Neural progenitor cell (in vitro differentiated cells): ENCODE measurements at regions not wholly inside any gene's neighbourhood (a gene's known extent, or its start where the extent isn't known, plus 50 kb on each side); places are given as distances from the start of the nearest gene placed in this dataset.

Experiments used
- DNase-seq: peaks from one replicate; pipeline ENCODE4 v3.0.0-alpha.2; 2016; ENCODE audit warnings: low spot score
- H2AFZ ChIP-seq: fragments of 200-600 bp; sonication (generic); replicated peaks from 2 replicates; pipeline ENCODE4 v1.6.1; 2016; ENCODE audit warnings: antibody characterized with exemption
- H3F3A ChIP-seq: fragments of 200-600 bp; sonication (generic); 2 replicates; pipeline ENCODE4 v1.6.1; 2016; ENCODE audit warnings: antibody characterized with exemption, low read depth
- H3K27ac ChIP-seq: fragments of 200-600 bp; sonication (generic); 2 replicates; pipeline ENCODE4 v1.5.1; 2016; ENCODE audit warnings: mild to moderate bottlenecking
- H3K27me3 ChIP-seq: fragments of 200-600 bp; sonication (generic); 2 replicates; pipeline ENCODE4 v1.6.1; 2016; ENCODE audit warnings: mild to moderate bottlenecking, moderate library complexity
- H3K36me3 ChIP-seq: fragments of 200-600 bp; sonication (generic); 2 replicates; pipeline ENCODE4 v1.5.1; 2016
- H3K4me1 ChIP-seq: fragments of 200-600 bp; sonication (generic); 2 replicates; pipeline ENCODE4 v1.6.1; 2016; ENCODE audit warnings: mixed run types
- H3K4me2 ChIP-seq: fragments of 200-600 bp; sonication (generic); 2 replicates; pipeline ENCODE4 v1.6.1; 2016
- H3K4me3 ChIP-seq: fragments of 200-600 bp; sonication (generic); 2 replicates; pipeline ENCODE4 v1.5.1; 2016
- H3K79me2 ChIP-seq: fragments of 200-600 bp; sonication (generic); 2 replicates; pipeline ENCODE4 v1.6.1; 2016; ENCODE audit warnings: low read depth
- H3K9ac ChIP-seq: fragments of 200-600 bp; sonication (generic); 2 replicates; pipeline ENCODE4 v1.6.1; 2016
- H3K9me3 ChIP-seq: fragments of 200-600 bp; sonication (generic); 2 replicates; pipeline ENCODE4 v1.5.1; 2016; ENCODE audit warnings: low read depth
- H4K20me1 ChIP-seq: fragments of 200-600 bp; sonication (generic); 2 replicates; pipeline ENCODE4 v1.6.1; 2016; ENCODE audit warnings: low read depth
- H3K27ac Mint-ChIP-seq: 3 replicates; pipeline ENCODE4 v1.8.0; 2021; ENCODE audit warnings: mixed read lengths
- H3K27me3 Mint-ChIP-seq: 2 replicates; pipeline ENCODE4 v1.8.0; 2022; ENCODE audit warnings: low read depth, mild to moderate bottlenecking, inconsistent platforms, moderate library complexity, mixed read lengths; ENCODE audit not compliant: insufficient read depth
- H3K36me3 Mint-ChIP-seq: 3 replicates; pipeline ENCODE4 v1.8.0; 2021; ENCODE audit warnings: mixed read lengths
- H3K4me1 Mint-ChIP-seq: 3 replicates; pipeline ENCODE4 v1.8.0; 2021; ENCODE audit warnings: mixed read lengths
- H3K4me3 Mint-ChIP-seq: 3 replicates; pipeline ENCODE4 v1.8.0; 2021; ENCODE audit warnings: mild to moderate bottlenecking, moderate library complexity, mixed read lengths
- H3K9me3 Mint-ChIP-seq: 3 replicates; pipeline ENCODE4 v1.8.0; 2020; ENCODE audit warnings: mixed read lengths
- EZH2 ChIP-seq: fragments of 200-600 bp; sonication (generic); IDR thresholded peaks from 2 replicates; pipeline ENCODE4 v1.6.1; 2017; ENCODE audit warnings: antibody characterized with exemption, mild to moderate bottlenecking, moderate library complexity
- EZH2phosphoT487 ChIP-seq: fragments of 200-600 bp; sonication (generic); IDR thresholded peaks from 2 replicates; pipeline ENCODE4 v1.6.1; 2017; ENCODE audit warnings: antibody characterized with exemption
- TF ChIP-seq, protein P1 (sequence below): fragments of 200-600 bp; sonication (generic); IDR thresholded peaks from 2 replicates; pipeline ENCODE4 v1.5.1; 2017; ENCODE audit warnings: antibody characterized with exemption, mild to moderate bottlenecking

DNA sequence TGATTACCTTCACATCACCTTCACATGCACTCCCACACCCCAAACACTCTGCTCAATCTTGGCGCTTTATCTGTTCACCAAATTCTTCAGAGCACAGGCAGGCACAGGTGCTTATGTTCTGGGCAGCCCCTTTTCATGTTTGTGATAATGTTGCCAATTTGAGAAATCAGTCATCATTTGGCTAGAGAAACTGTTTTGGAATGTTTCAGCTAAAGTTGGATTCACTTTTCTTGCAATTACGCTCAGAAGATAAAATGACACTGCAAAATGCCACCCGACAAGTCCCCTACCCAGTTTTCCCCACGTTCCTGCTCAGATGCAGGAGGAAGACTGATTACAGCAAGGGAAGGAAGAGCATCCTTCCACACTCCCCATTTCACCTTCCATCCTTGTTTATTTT, 192.9 kb upstream of the LRRN1 start:
- Mint-ChIP-seq H3K4me1 (peaks cover 16% of the 10 kb centered on the region), H3K9me3 (no peaks in the 10 kb centered on the region), H3K27me3 (no peaks in the 10 kb centered on the region), H3K4me3 (no peak overlapping the region), H3K36me3 (no peaks in the 10 kb centered on the region), H3K27ac (no peak overlapping the region)
- Histone ChIP-seq H3K36me3 (no peaks in the 10 kb centered on the region), H3K9ac (no peak overlapping the region), H4K20me1 (no peaks in the 10 kb centered on the region), H3K4me1 (peaks cover 11% of the 10 kb centered on the region), H3K79me2 (no peaks in the 10 kb centered on the region), H3K27me3 (no peaks in the 10 kb centered on the region), H3K27ac (no peak overlapping the region), H2AFZ (no peak overlapping the region), H3K4me2 (no peak overlapping the region), H3F3A (no peaks in the 10 kb centered on the region), H3K4me3 (no peak overlapping the region), H3K9me3 (no peaks in the 10 kb centered on the region)
- DNase-seq = no peak
- TF ChIP-seq, protein P1, sequence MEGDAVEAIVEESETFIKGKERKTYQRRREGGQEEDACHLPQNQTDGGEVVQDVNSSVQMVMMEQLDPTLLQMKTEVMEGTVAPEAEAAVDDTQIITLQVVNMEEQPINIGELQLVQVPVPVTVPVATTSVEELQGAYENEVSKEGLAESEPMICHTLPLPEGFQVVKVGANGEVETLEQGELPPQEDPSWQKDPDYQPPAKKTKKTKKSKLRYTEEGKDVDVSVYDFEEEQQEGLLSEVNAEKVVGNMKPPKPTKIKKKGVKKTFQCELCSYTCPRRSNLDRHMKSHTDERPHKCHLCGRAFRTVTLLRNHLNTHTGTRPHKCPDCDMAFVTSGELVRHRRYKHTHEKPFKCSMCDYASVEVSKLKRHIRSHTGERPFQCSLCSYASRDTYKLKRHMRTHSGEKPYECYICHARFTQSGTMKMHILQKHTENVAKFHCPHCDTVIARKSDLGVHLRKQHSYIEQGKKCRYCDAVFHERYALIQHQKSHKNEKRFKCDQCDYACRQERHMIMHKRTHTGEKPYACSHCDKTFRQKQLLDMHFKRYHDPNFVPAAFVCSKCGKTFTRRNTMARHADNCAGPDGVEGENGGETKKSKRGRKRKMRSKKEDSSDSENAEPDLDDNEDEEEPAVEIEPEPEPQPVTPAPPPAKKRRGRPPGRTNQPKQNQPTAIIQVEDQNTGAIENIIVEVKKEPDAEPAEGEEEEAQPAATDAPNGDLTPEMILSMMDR = no peak
- TF ChIP-seq EZH2phosphoT487 = no peak
- TF ChIP-seq EZH2 = no peak

DNA sequence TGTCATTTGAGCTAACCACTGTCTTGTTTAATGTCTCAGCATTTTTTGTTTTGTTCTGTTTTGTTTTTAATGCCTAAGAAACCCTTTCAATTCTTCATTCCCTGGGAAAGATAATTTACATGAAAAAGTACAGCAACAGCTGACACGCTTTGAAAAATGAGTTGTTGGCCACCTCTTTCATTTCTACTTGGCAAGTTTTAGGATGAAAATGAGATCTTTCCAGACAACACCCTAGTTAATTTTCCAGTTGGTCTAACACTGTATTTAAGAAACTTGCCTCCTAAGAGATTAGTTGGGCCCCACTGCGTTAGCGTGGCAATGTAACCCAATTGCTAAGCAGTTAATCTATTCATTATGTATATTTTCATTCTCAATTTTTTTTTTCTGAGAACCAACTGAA, 194.0 kb upstream of the LRRN1 start:
- Histone ChIP-seq H3K4me3 (no peak overlapping the region), H3K27ac (no peak overlapping the region), H3K9ac (no peak overlapping the region), H3K9me3 (no peaks in the 10 kb centered on the region), H3K4me2 (no peak overlapping the region), H4K20me1 (no peaks in the 10 kb centered on the region), H3F3A (no peaks in the 10 kb centered on the region), H3K79me2 (no peaks in the 10 kb centered on the region), H3K4me1 (peaks cover 11% of the 10 kb centered on the region), H3K36me3 (no peaks in the 10 kb centered on the region), H3K27me3 (no peaks in the 10 kb centered on the region), H2AFZ (no peak overlapping the region)
- Mint-ChIP-seq H3K27ac (peak overlapping the region; percentile 12), H3K4me1 (peaks cover 23% of the 10 kb centered on the region), H3K4me3 (no peak overlapping the region), H3K27me3 (no peaks in the 10 kb centered on the region), H3K9me3 (no peaks in the 10 kb centered on the region), H3K36me3 (no peaks in the 10 kb centered on the region)
- TF ChIP-seq EZH2phosphoT487 = no peak
- TF ChIP-seq, protein P1 = no peak
- no peak for TF ChIP-seq EZH2
- DNase-seq = no peak

DNA sequence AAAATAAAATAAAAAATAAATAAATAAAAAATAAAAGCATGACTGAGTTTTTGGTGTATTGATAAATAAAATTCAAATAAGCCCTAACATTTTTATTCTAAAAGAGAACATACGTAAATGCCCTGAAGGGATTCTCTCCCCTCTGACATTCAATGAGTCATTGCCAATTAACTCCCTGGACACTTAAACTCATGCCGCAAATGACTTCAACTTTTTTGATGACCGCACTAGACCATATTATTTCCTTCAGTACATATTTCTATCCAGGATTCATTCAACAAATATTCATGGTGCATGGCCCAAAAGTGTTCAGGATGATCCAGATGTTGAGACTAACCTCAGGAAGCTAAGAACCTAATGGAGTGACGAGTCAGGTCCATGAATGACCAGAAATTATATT, 195.9 kb upstream of the LRRN1 start:
- no peak for DNase-seq
- H3K36me3 Mint-ChIP-seq = no peaks in the 10 kb centered on the region
- no peak overlapping the region for H2AFZ ChIP-seq
- H3K27ac Mint-ChIP-seq = no peak overlapping the region
- no peaks in the 10 kb centered on the region for H4K20me1 ChIP-seq
- no peak overlapping the region for H3K9ac ChIP-seq
- H3K4me3 Mint-ChIP-seq = no peak overlapping the region
- H3K4me1 Mint-ChIP-seq = peaks cover 23% of the 10 kb centered on the region
- H3K27me3 ChIP-seq = no peaks in the 10 kb centered on the region
- peaks cover 11% of the 10 kb centered on the region for H3K4me1 ChIP-seq
- no peaks in the 10 kb centered on the region for H3K9me3 ChIP-seq
- H3K4me3 ChIP-seq = no peak overlapping the region
- no peaks in the 10 kb centered on the region for H3K27me3 Mint-ChIP-seq
- no peaks in the 10 kb centered on the region for H3K79me2 ChIP-seq
- no peak overlapping the region for H3K4me2 ChIP-seq
- H3K36me3 ChIP-seq = no peaks in the 10 kb centered on the region
- no peaks in the 10 kb centered on the region for H3K9me3 Mint-ChIP-seq
- H3F3A ChIP-seq = no peaks in the 10 kb centered on the region
- H3K27ac ChIP-seq = no peak overlapping the region
- TF ChIP-seq, protein P1 = no peak
- TF ChIP-seq EZH2phosphoT487 = no peak
- no peak for TF ChIP-seq EZH2
